ENCODE measurements at regions not wholly inside any gene's neighbourhood (a gene's known extent, or its start where the extent isn't known, plus 50 kb on each side); places are given as distances from the start of the nearest gene placed in this dataset.
"Not testable (repeated sequence)": the region's sequence is repeated elsewhere in the genome, so short reads cannot be mapped to it uniquely, and the experiment has no call there.

GRCh38 chr3:106070187-106070586, 201.4 kb upstream of the CBLB start:
- H3K36me3 ChIP-seq (replicated peaks; ENCODE audit: insufficient read depth, low read depth) = no peaks in the 10 kb centered on the region
- 95% methylated on average over 3 of the region's 3 CpGs for WGBS (ENCODE audit: low lambda C conversion rate, missing lambda C conversion rate)
- no peaks in the 10 kb centered on the region for H3K4me1 ChIP-seq (ENCODE audit: insufficient read depth)
- H3K27me3 ChIP-seq = no peaks in the 10 kb centered on the region
- no peaks in the 10 kb centered on the region for H3K9me2 ChIP-seq (replicated peaks; ENCODE audit: insufficient read depth)
- no peaks in the 10 kb centered on the region for H3K79me2 ChIP-seq
- H3K4me2 ChIP-seq = no peak overlapping the region
- H3K9me3 ChIP-seq (ENCODE audit: low read depth) = no peaks in the 10 kb centered on the region
- H3K27ac ChIP-seq = no peak overlapping the region
- no peak overlapping the region for H2AFZ ChIP-seq
- no peak for TF ChIP-seq EZH2phosphoT487 (IDR thresholded peaks at IDR 0.05; ENCODE audit: low read depth, severe bottlenecking, unreplicated experiment)
- no peak for TF ChIP-seq CTCF (IDR thresholded peaks at IDR 0.05; ENCODE audit: poor library complexity)
- TF ChIP-seq EZH2 (IDR thresholded peaks at IDR 0.05; ENCODE audit: borderline replicate concordance) = no peak
- no peak for DNase-seq (ENCODE audit: low spot score)
- H4K20me1 ChIP-seq (ENCODE audit: insufficient read depth, poor library complexity, severe bottlenecking) = no peaks in the 10 kb centered on the region
- H3K4me3 ChIP-seq = no peak overlapping the region

GRCh38 chr3:106071306-106071705, 202.5 kb upstream of the CBLB start:
- no peak for DNase-seq (ENCODE audit: low spot score)
- H3K27ac ChIP-seq = no peak overlapping the region
- H4K20me1 ChIP-seq (ENCODE audit: insufficient read depth, poor library complexity, severe bottlenecking) = no peaks in the 10 kb centered on the region
- no peak overlapping the region for H3K4me2 ChIP-seq
- 78% methylated on average over 4 of the region's 4 CpGs for WGBS (ENCODE audit: low lambda C conversion rate, missing lambda C conversion rate)
- no peaks in the 10 kb centered on the region for H3K79me2 ChIP-seq
- H3K4me3 ChIP-seq = no peak overlapping the region
- no peak overlapping the region for H2AFZ ChIP-seq
- H3K36me3 ChIP-seq (replicated peaks; ENCODE audit: insufficient read depth, low read depth) = no peaks in the 10 kb centered on the region
- H3K4me1 ChIP-seq (ENCODE audit: insufficient read depth) = no peaks in the 10 kb centered on the region
- no peaks in the 10 kb centered on the region for H3K9me2 ChIP-seq (replicated peaks; ENCODE audit: insufficient read depth)
- TF ChIP-seq EZH2phosphoT487 (IDR thresholded peaks at IDR 0.05; ENCODE audit: low read depth, severe bottlenecking, unreplicated experiment) (no peak), CTCF (IDR thresholded peaks at IDR 0.05; ENCODE audit: poor library complexity) (no peak), EZH2 (IDR thresholded peaks at IDR 0.05; ENCODE audit: borderline replicate concordance) (no peak)
- H3K9me3 ChIP-seq (ENCODE audit: low read depth) = no peaks in the 10 kb centered on the region
- H3K27me3 ChIP-seq = no peaks in the 10 kb centered on the region

GRCh38 chr3:106072596-106072995, 203.8 kb upstream of the CBLB start:
- not testable (repeated sequence) for H3K36me3 ChIP-seq (replicated peaks; ENCODE audit: insufficient read depth, low read depth); H4K20me1 ChIP-seq (ENCODE audit: insufficient read depth, poor library complexity, severe bottlenecking); H3K4me3 ChIP-seq; H3K9me2 ChIP-seq (replicated peaks; ENCODE audit: insufficient read depth); DNase-seq (ENCODE audit: low spot score); H3K79me2 ChIP-seq; H3K27me3 ChIP-seq; H2AFZ ChIP-seq; H3K4me2 ChIP-seq; H3K27ac ChIP-seq; H3K9me3 ChIP-seq (ENCODE audit: low read depth); H3K4me1 ChIP-seq (ENCODE audit: insufficient read depth)
- WGBS (ENCODE audit: low lambda C conversion rate, missing lambda C conversion rate) = 95% methylated on average over 2 of the region's 5 CpGs

- not testable (repeated sequence) for H3K27ac ChIP-seq; H3K9me2 ChIP-seq (replicated peaks; ENCODE audit: insufficient read depth); H3K36me3 ChIP-seq (replicated peaks; ENCODE audit: insufficient read depth, low read depth); H3K9me3 ChIP-seq (ENCODE audit: low read depth); H3K4me3 ChIP-seq; DNase-seq (ENCODE audit: low spot score); H3K4me2 ChIP-seq; H3K4me1 ChIP-seq (ENCODE audit: insufficient read depth); H4K20me1 ChIP-seq (ENCODE audit: insufficient read depth, poor library complexity, severe bottlenecking); H3K27me3 ChIP-seq; H2AFZ ChIP-seq; H3K79me2 ChIP-seq
- no CpG with 5 or more reads among the region's 31 CpGs for WGBS (ENCODE audit: low lambda C conversion rate, missing lambda C conversion rate)
Measured at GRCh38 chr3:106073806-106074205, 205.0 kb upstream of the CBLB start.

GRCh38 chr3:106075731-106076130, 206.9 kb upstream of the CBLB start:
- H3K27ac ChIP-seq; H3K27me3 ChIP-seq; H3K9me3 ChIP-seq (ENCODE audit: low read depth); H3K9me2 ChIP-seq (replicated peaks; ENCODE audit: insufficient read depth); H3K4me2 ChIP-seq; H3K4me3 ChIP-seq; H2AFZ ChIP-seq; DNase-seq (ENCODE audit: low spot score); H4K20me1 ChIP-seq (ENCODE audit: insufficient read depth, poor library complexity, severe bottlenecking); H3K4me1 ChIP-seq (ENCODE audit: insufficient read depth); H3K36me3 ChIP-seq (replicated peaks; ENCODE audit: insufficient read depth, low read depth); H3K79me2 ChIP-seq: not testable (repeated sequence)
- WGBS (ENCODE audit: low lambda C conversion rate, missing lambda C conversion rate) = 100% methylated on average over 2 of the region's 5 CpGs
